ENCODE measurements at regions not wholly inside any gene's neighbourhood (a gene's known extent, or its start where the extent isn't known, plus 50 kb on each side); places are given as distances from the start of the nearest gene placed in this dataset.
A peak's percentile ranks its signal among the peaks of the same experiment; 100 is the strongest.

DNA sequence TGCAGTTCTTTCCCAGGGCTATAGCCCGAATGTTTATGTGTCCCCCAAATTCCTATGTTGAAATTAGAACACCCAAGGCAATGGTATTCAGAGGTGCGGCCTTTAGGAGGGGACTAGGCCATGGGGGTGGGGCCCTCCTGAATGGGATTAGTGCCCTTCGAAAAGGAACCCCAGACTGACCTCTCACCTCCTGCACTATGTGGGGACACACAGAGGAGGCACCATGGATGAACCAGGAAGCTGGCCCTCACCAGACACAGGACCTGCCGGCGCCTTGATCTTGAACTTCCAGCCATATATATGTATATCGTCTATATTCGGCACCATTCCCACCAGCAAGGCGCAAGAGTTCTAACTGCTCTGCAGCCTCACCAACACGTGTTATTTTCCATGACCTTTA, 101.5 kb upstream of the BHLHE23 start:
- intact Hi-C loops (cut with DNase I, micrococcal nuclease), result no loop called here
- H3K4me3 ChIP-seq, result no peak overlapping the region
- ATAC-seq, result no peak
- H3K4me1 ChIP-seq (ENCODE audit: low read depth), result peaks cover 4% of the 10 kb centered on the region
- DNase-seq, result peak in 2 of 3 donors; percentile 8 to 20
- no peaks in the 10 kb centered on the region for H3K9me3 ChIP-seq
- no peaks in the 10 kb centered on the region for H3K36me3 ChIP-seq (ENCODE audit: low read depth)
- TF ChIP-seq, protein P1, sequence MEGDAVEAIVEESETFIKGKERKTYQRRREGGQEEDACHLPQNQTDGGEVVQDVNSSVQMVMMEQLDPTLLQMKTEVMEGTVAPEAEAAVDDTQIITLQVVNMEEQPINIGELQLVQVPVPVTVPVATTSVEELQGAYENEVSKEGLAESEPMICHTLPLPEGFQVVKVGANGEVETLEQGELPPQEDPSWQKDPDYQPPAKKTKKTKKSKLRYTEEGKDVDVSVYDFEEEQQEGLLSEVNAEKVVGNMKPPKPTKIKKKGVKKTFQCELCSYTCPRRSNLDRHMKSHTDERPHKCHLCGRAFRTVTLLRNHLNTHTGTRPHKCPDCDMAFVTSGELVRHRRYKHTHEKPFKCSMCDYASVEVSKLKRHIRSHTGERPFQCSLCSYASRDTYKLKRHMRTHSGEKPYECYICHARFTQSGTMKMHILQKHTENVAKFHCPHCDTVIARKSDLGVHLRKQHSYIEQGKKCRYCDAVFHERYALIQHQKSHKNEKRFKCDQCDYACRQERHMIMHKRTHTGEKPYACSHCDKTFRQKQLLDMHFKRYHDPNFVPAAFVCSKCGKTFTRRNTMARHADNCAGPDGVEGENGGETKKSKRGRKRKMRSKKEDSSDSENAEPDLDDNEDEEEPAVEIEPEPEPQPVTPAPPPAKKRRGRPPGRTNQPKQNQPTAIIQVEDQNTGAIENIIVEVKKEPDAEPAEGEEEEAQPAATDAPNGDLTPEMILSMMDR (IDR thresholded peaks at IDR 0.05), result no peak

DNA sequence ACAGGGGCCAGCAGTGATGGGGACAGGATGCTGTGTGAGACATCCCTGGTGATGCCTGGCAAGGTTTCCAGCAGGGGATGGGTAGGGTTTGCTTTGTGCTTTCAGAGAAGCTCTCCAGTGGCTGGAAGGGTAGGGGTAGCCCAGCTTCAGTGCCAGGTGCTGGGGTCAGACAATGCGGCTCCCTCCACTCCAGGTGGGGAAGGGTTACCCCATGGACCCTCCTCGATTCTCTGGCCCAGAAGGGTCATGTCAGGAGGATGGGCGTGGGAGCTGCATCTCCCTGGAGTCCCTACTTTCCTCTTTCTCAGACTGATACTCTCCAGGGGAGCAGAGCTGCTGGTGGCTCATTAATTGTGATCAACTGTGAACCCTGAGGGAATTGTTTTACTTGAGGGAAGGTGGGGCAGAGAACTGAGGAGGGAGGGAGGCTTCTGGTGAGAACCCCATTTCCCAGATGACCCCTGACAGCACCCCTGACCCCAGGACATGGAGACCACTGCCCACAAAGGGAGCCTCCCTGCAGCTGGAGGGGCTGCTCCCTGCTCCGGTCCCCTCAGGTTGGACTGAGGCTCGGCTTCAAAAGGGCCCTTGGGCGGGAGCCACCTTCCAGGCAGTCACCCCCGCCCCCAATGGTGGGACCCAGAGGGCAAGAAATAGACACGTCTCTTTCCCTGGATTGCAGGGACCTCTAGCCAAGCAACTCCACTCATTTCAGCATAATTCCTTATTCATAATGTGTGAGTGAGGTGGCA, 100.9 kb upstream of the BHLHE23 start:
- peaks cover 7% of the 10 kb centered on the region for H3K4me1 ChIP-seq (ENCODE audit: low read depth)
- H3K4me3 ChIP-seq, result no peak overlapping the region
- ATAC-seq (no peak), DNase-seq (peak in 2 of 3 donors; percentile 10 to 16)
- no peaks in the 10 kb centered on the region for H3K9me3 ChIP-seq
- TF ChIP-seq, protein P1 (IDR thresholded peaks at IDR 0.05), result no peak
- no peaks in the 10 kb centered on the region for H3K36me3 ChIP-seq (ENCODE audit: low read depth)
- intact Hi-C loops (cut with DNase I, micrococcal nuclease), result no loop called here

DNA sequence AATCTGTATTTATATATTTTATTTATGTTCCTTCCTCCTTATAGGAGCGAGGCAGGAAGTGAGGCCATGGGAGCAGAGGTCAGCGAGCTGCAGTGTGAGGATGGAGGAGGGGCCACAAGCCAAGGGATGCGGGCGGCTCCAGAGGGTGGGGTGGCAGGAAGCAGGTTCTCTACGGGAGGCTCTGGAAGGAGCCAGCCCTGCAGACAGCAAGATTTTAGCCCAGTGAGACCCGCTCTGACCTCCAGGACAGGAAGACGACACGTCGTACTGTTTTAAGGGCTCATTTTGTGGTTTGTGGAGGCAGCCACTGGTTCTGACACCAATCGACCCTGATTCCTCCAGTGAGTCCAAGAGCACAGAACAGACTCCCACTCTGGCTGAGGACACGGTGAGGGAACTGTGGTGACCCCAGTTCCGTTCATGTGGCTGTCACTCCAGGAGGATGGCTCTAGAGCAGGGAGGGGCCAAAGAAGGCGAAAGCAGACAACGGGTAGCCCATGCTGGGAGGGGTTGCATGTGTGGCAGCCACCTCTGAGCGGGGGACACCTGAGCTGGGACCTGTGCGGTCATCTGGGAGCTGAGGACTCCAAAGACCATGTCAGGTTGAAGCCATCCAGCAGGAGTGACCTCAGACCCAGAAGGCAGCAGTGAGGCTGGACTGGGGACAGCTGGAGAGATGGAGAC, 100.1 kb upstream of the BHLHE23 start:
- H3K9me3 ChIP-seq, result no peaks in the 10 kb centered on the region
- H3K4me1 ChIP-seq (ENCODE audit: low read depth), result peaks cover 7% of the 10 kb centered on the region
- H3K36me3 ChIP-seq (ENCODE audit: low read depth), result no peaks in the 10 kb centered on the region
- DNase-seq (peak in 2 of 3 donors; percentile 16 to 49), ATAC-seq (peak; percentile 43)
- intact Hi-C loops (cut with DNase I, micrococcal nuclease), result no loop called here
- no peak overlapping the region for H3K4me3 ChIP-seq
- TF ChIP-seq, protein P1 (IDR thresholded peaks at IDR 0.05), result no peak

DNA sequence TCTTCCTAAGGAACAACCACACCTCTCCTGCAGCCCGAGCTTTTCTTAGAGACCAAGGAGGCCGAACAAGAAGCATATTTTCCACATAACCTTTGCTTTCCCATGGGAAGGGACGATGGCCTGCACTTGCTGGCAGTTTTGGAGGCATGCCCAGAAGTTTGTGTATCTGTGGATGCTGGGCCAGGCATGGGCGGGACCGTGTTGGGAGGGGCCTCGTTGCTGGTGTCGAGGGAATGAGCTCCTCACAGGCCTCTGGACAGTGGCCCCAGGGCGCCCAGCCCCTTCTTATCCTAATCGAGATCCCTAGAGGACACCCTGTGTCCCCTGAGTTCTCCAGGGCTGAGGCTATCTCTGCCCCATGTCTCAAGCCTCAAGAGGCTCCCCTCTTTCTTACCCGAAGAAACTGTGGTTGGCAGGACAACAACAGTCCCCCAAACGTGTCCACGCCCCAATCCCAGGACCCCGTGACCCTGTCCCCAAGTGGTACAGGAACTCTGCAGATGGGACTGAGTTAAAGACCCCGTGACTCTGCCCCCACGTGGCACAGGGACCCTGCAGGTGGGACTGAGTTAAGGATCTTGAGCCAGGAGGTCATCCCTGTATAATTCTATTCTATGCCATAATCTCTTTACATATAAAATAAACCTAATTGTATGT, 99.5 kb upstream of the BHLHE23 start:
- intact Hi-C loops (cut with DNase I, micrococcal nuclease), result no loop called here
- TF ChIP-seq, protein P1 (IDR thresholded peaks at IDR 0.05), result no peak
- no peaks in the 10 kb centered on the region for H3K9me3 ChIP-seq
- H3K36me3 ChIP-seq (ENCODE audit: low read depth), result no peaks in the 10 kb centered on the region
- peaks cover 7% of the 10 kb centered on the region for H3K4me1 ChIP-seq (ENCODE audit: low read depth)
- ATAC-seq (peak; percentile 63), DNase-seq (peak; percentile 67 to 71 (median 69))
- no peak overlapping the region for H3K4me3 ChIP-seq

DNA sequence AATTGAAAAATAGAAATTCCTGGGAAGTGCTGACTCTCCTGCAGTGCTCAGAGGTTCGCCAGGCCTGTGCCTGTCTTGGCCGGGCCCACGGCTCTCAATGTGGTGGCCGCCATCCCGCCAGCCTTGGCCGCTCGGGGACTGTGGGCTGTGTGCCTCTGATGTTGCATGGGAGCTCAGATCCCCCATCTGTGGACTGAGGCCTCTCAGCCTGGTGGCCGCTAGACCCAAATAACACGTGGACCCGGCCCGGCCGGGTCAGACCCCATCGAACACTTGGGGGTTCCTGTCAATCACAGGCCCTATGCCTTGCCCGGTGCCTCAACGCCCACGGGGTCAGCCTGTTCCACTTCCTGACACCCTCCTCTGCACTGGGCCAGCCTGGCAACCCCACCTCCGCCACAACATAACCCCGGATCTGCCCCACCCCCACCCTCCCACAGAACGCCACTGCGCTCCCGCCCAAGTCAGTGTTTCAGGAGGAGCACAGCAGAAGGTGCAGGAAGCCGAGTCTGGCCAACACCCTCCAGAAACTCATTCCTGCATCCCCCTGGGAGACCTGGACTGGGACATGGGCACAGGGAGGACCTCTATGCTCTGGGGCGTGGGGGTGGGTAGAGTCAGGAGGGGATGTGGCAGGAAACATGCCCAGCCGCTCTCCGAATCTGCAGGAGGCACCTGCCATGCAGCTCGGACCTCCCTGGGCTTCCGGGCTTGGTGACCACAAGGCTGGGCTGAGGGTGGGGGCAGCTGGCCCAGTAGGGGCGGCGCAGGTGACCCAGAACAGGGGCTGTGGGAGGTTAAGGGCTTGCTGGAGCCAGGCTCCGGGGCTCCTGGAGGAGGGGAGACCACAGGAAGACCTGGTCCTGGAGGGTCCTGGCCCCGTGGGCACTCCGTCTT, 98.7 kb upstream of the BHLHE23 start:
- TF ChIP-seq, protein P1 (IDR thresholded peaks at IDR 0.05), result no peak

More for the DNA sequence above, 98.7 kb upstream of the BHLHE23 start:
- no peak overlapping the region for H3K4me3 ChIP-seq
- ATAC-seq, result no peak
- H3K36me3 ChIP-seq (ENCODE audit: low read depth), result no peaks in the 10 kb centered on the region
- intact Hi-C loops (cut with DNase I, micrococcal nuclease), result no loop called here
- DNase-seq, result peak in 1 of 3 donors; percentile 44
- peaks cover 7% of the 10 kb centered on the region for H3K4me1 ChIP-seq (ENCODE audit: low read depth)
- H3K9me3 ChIP-seq, result no peaks in the 10 kb centered on the region
